Mesenchymal stem cell (in vitro differentiated cells and primary cell): ENCODE measurements at regions not wholly inside any gene's neighbourhood (a gene's known extent, or its start where the extent isn't known, plus 50 kb on each side); places are given as distances from the start of the nearest gene placed in this dataset.

ENCODE experiments used
- DNase-seq: peaks from one replicate; pipeline ENCODE4 v3.0.0-alpha.2; 2013
- H2AFZ ChIP-seq: one replicate; pipeline ENCODE4 v1.6.1; 2013; ENCODE audit warnings: low read depth, mild to moderate bottlenecking, control low read depth, inconsistent platforms, low read length, moderate library complexity
- H2AK5ac ChIP-seq: 2 replicates; pipeline ENCODE4 v1.6.1; 2013; ENCODE audit warnings: low read length, moderate library complexity, mild to moderate bottlenecking, inconsistent platforms; ENCODE audit not compliant: severe bottlenecking
- H2BK120ac ChIP-seq: one replicate; pipeline ENCODE4 v1.6.1; 2013; ENCODE audit warnings: low read depth, mild to moderate bottlenecking, inconsistent platforms, low read length, moderate library complexity
- H2BK12ac ChIP-seq, 2 experiments: one replicate each; pipeline ENCODE4 v1.6.1; 2013; ENCODE audit warnings: inconsistent platforms in 2 of 2, low read length in 2 of 2, mild to moderate bottlenecking in 2 of 2, moderate library complexity in 2 of 2, control low read depth in 1 of 2
- H2BK15ac ChIP-seq: one replicate; pipeline ENCODE4 v1.6.1; 2013; ENCODE audit warnings: mild to moderate bottlenecking, low read depth, inconsistent platforms; ENCODE audit not compliant: poor library complexity, severe bottlenecking
- H2BK5ac ChIP-seq: 2 replicates; pipeline ENCODE4 v1.6.1; 2013; ENCODE audit warnings: low read depth, mild to moderate bottlenecking, low read length, control low read depth, inconsistent platforms; ENCODE audit not compliant: poor library complexity, severe bottlenecking
- H3K14ac ChIP-seq, 2 experiments: one replicate each; pipeline ENCODE4 v1.6.1; 2013; ENCODE audit warnings: inconsistent platforms in 2 of 2, low read length in 2 of 2, control low read depth in 1 of 2, mild to moderate bottlenecking in 1 of 2, moderate library complexity in 1 of 2
- H3K18ac ChIP-seq, 2 experiments: one replicate each; pipeline ENCODE4 v1.6.1; 2013; ENCODE audit warnings: inconsistent platforms in 2 of 2, low read length in 2 of 2, control low read depth in 1 of 2, low read depth in 1 of 2, mild to moderate bottlenecking in 1 of 2
- H3K23ac ChIP-seq, 2 experiments: one replicate each; pipeline ENCODE4 v1.6.1; 2013; ENCODE audit warnings: inconsistent platforms in 2 of 2, low read length in 2 of 2, mild to moderate bottlenecking in 2 of 2, moderate library complexity in 2 of 2, control low read depth in 1 of 2
- H3K27ac ChIP-seq: 2 replicates; pipeline ENCODE4 v1.5.1; 2013; ENCODE audit warnings: mild to moderate bottlenecking, moderate library complexity, low read length, control low read depth, inconsistent platforms; ENCODE audit not compliant: poor library complexity, severe bottlenecking
- H3K27me3 ChIP-seq, 2 experiments: 2 replicates each; pipeline versions ENCODE4 v1.6.1 to v1.7.0; 2013; ENCODE audit warnings: low read length in 2 of 2, mild to moderate bottlenecking in 2 of 2, moderate library complexity in 2 of 2, control low read depth in 1 of 2, inconsistent platforms in 1 of 2; ENCODE audit not compliant: control insufficient read depth in 1 of 2, insufficient read depth in 1 of 2
- H3K36me3 ChIP-seq, 2 experiments: 2 replicates each; pipeline versions ENCODE4 v1.6.1 to v1.7.0; 2013; ENCODE audit warnings: low read length in 2 of 2, control low read depth in 1 of 2, inconsistent platforms in 1 of 2, low read depth in 1 of 2, mild to moderate bottlenecking in 1 of 2; ENCODE audit not compliant: insufficient read depth in 2 of 2, control insufficient read depth in 1 of 2
- H3K4ac ChIP-seq, 2 experiments: one replicate each; pipeline ENCODE4 v1.6.1; 2013; ENCODE audit warnings: inconsistent platforms in 2 of 2, low read length in 2 of 2, mild to moderate bottlenecking in 2 of 2, moderate library complexity in 2 of 2, control low read depth in 1 of 2, low read depth in 1 of 2
- H3K4me1 ChIP-seq: 2 replicates; pipeline ENCODE4 v1.6.1; 2013; ENCODE audit warnings: low read depth, low read length, control low read depth; ENCODE audit not compliant: control insufficient read depth, insufficient read depth
- H3K4me2 ChIP-seq: 2 replicates; pipeline ENCODE4 v1.6.1; 2013; ENCODE audit warnings: low read length, mild to moderate bottlenecking, inconsistent platforms; ENCODE audit not compliant: poor library complexity, severe bottlenecking
- H3K4me3 ChIP-seq, 2 experiments: 2 replicates each; pipeline versions ENCODE4 v1.5.1 to v1.7.0; 2013; ENCODE audit warnings: low read length in 2 of 2, mild to moderate bottlenecking in 2 of 2, control low read depth in 1 of 2, low read depth in 1 of 2; ENCODE audit not compliant: insufficient read depth in 1 of 2
- H3K79me1 ChIP-seq: replicated peaks from 2 replicates; pipeline ENCODE4 v1.6.1; 2013; ENCODE audit warnings: mild to moderate bottlenecking, control low read depth, low read length, inconsistent platforms; ENCODE audit not compliant: poor library complexity, severe bottlenecking
- H3K9ac ChIP-seq: 2 replicates; pipeline ENCODE4 v1.7.0; 2013; ENCODE audit warnings: mild to moderate bottlenecking, low read length, moderate library complexity
- H3K9me3 ChIP-seq: 2 replicates; pipeline ENCODE4 v1.7.0; 2013; ENCODE audit warnings: mild to moderate bottlenecking, low read length; ENCODE audit not compliant: control insufficient read depth
- H4K8ac ChIP-seq: one replicate; pipeline ENCODE4 v1.6.1; 2013; ENCODE audit warnings: inconsistent platforms, mild to moderate bottlenecking, low read length, moderate library complexity
- H4K91ac ChIP-seq: one replicate; pipeline ENCODE4 v1.6.1; 2013; ENCODE audit warnings: mild to moderate bottlenecking, low read length, inconsistent platforms
- WGBS: methylation state at CpG from one replicate; pipeline ENCODE4 v1.1.7; 2013; ENCODE audit warnings: mixed read lengths; 5-methylcytosine and 5-hydroxymethylcytosine counted together

- Histone ChIP-seq H3K27me3 (no peaks in the 10 kb centered on the region), H2BK15ac (no peak overlapping the region), H2AK5ac (no peak overlapping the region), H3K4me1 (peaks cover 3% of the 10 kb centered on the region), H3K4me2 (no peak overlapping the region), H3K36me3 (no peaks in the 10 kb centered on the region), H3K23ac (no peak overlapping the region), H3K9me3 (peaks cover 15% of the 10 kb centered on the region), H4K8ac (no peak overlapping the region), H3K79me1 (no peaks in the 10 kb centered on the region), H2AFZ (no peak overlapping the region), H2BK5ac (no peak overlapping the region), H3K14ac (no peak overlapping the region), H3K27ac (no peak overlapping the region), H2BK12ac (no peak overlapping the region), H3K4me3 (no peak overlapping the region), H3K9ac (no peak overlapping the region), H4K91ac (no peak overlapping the region), H3K18ac (no peak overlapping the region), H3K4ac (no peak overlapping the region), H2BK120ac (no peak overlapping the region)
- WGBS, result 85% methylated on average over 5 of the region's 5 CpGs
- DNase-seq, result no peak
Measured at GRCh38 chr2:5287558-5288334, 404.4 kb upstream of the SOX11 start.

- Histone ChIP-seq H3K4me3 (no peak overlapping the region), H3K14ac (no peak overlapping the region), H3K9me3 (peaks cover 11% of the 10 kb centered on the region), H4K8ac (no peak overlapping the region), H2AFZ (no peak overlapping the region), H3K4ac (no peak overlapping the region), H3K27ac (no peak overlapping the region), H3K9ac (no peak overlapping the region), H2AK5ac (no peak overlapping the region), H3K79me1 (no peaks in the 10 kb centered on the region), H3K23ac (no peak overlapping the region), H3K4me1 (peaks cover 3% of the 10 kb centered on the region), H3K27me3 (no peaks in the 10 kb centered on the region), H2BK12ac (no peak overlapping the region), H2BK5ac (no peak overlapping the region), H2BK120ac (no peak overlapping the region), H3K36me3 (no peaks in the 10 kb centered on the region), H2BK15ac (no peak overlapping the region), H4K91ac (no peak overlapping the region), H3K18ac (no peak overlapping the region), H3K4me2 (no peak overlapping the region)
- DNase-seq, result no peak
- WGBS, result 50% methylated on average over 2 of the region's 2 CpGs
Measured at GRCh38 chr2:5290900-5291546, 401.2 kb upstream of the SOX11 start.

GRCh38 chr2:5304640-5305039, 387.5 kb upstream of the SOX11 start:
- Histone ChIP-seq H3K4me1 (no peaks in the 10 kb centered on the region), H2BK120ac (no peak overlapping the region), H3K4ac (no peak overlapping the region), H4K91ac (no peak overlapping the region), H3K23ac (no peak overlapping the region), H2BK15ac (no peak overlapping the region), H2BK12ac (no peak overlapping the region), H3K4me2 (no peak overlapping the region), H4K8ac (no peak overlapping the region), H3K14ac (no peak overlapping the region), H3K79me1 (no peaks in the 10 kb centered on the region), H3K9ac (no peak overlapping the region), H3K4me3 (no peak overlapping the region), H3K9me3 (peaks cover 4% of the 10 kb centered on the region), H3K27ac (no peak overlapping the region), H3K36me3 (no peaks in the 10 kb centered on the region), H3K18ac (no peak overlapping the region), H2BK5ac (no peak overlapping the region), H2AK5ac (no peak overlapping the region), H2AFZ (no peak overlapping the region), H3K27me3 (no peaks in the 10 kb centered on the region)
- WGBS, result no CpG with 5 or more reads among the region's 1 CpG
- no peak for DNase-seq

GRCh38 chr2:5315041-5315440, 377.1 kb upstream of the SOX11 start:
- Histone ChIP-seq H3K79me1 (no peaks in the 10 kb centered on the region), H4K8ac (no peak overlapping the region), H3K4me2 (no peak overlapping the region), H3K27ac (no peak overlapping the region), H2BK12ac (no peak overlapping the region), H2BK120ac (no peak overlapping the region), H3K9me3 (peaks cover 9% of the 10 kb centered on the region), H2AK5ac (no peak overlapping the region), H3K9ac (no peak overlapping the region), H3K4me3 (no peak overlapping the region), H3K4me1 (peaks cover 2% of the 10 kb centered on the region), H2BK15ac (no peak overlapping the region), H2AFZ (no peak overlapping the region), H3K14ac (peak overlapping the region in 1 of 2 experiments; percentile 26), H4K91ac (no peak overlapping the region), H3K18ac (no peak overlapping the region), H2BK5ac (no peak overlapping the region), H3K23ac (no peak overlapping the region), H3K4ac (no peak overlapping the region), H3K36me3 (no peaks in the 10 kb centered on the region), H3K27me3 (no peaks in the 10 kb centered on the region)
- 50% methylated on average over 1 of the region's 2 CpGs for WGBS
- no peak for DNase-seq
